ENCODE measurements at regions not wholly inside any gene's neighbourhood (a gene's known extent, or its start where the extent isn't known, plus 50 kb on each side); places are given as distances from the start of the nearest gene placed in this dataset.

GRCh38 chr11:109001585-109001984, 336.7 kb downstream of the DDX10 start:
- no peak overlapping the region for H2AFZ ChIP-seq (ENCODE audit: low read depth, low read length, poor library complexity, severe bottlenecking)
- H3K9ac ChIP-seq (ENCODE audit: low read length): no peak overlapping the region
- ATAC-seq (no peak), DNase-seq (ENCODE audit: low read depth, low spot score) (no peak)
- no peaks in the 10 kb centered on the region for H3K9me2 ChIP-seq (ENCODE audit: insufficient read depth)
- no peaks in the 10 kb centered on the region for H3K27me3 ChIP-seq (ENCODE audit: insufficient read depth, low read length)
- no peaks in the 10 kb centered on the region for H4K20me1 ChIP-seq (ENCODE audit: insufficient read depth)
- H3K36me3 ChIP-seq (ENCODE audit: control insufficient read depth in 1 of 2, insufficient read depth in 2 of 2, low read length in 2 of 2): no peaks in the 10 kb centered on the region
- intact Hi-C loops (cut with micrococcal nuclease): no loop called here
- POLR2A ChIA-PET: no interaction called here
- BruUV-seq (replicated peaks): no TSS peak
- H3K4me3 ChIP-seq (replicated peaks in 1 of 2; ENCODE audit: low read depth in 1 of 2, low read length in 2 of 2): no peak overlapping the region
- no peak overlapping the region for H3K4me2 ChIP-seq (ENCODE audit: low read length)
- no peak overlapping the region for H3K27ac ChIP-seq (ENCODE audit: low read depth, low read length)
- TF ChIP-seq MAX (IDR thresholded peaks at IDR 0.05) (no peak), SIN3A (IDR thresholded peaks at IDR 0.05; ENCODE audit: low read depth) (no peak), FOSL1 (IDR thresholded peaks at IDR 0.05; ENCODE audit: low read depth) (no peak), YY1 (IDR thresholded peaks at IDR 0.05; ENCODE audit: extremely low read depth, insufficient replicate concordance, low read depth, low read length) (no peak), ELF1 (IDR thresholded peaks at IDR 0.05; ENCODE audit: borderline replicate concordance, low read depth) (no peak), EGR1 (IDR thresholded peaks at IDR 0.05; ENCODE audit: low read depth) (no peak), CEBPB (IDR thresholded peaks at IDR 0.05; ENCODE audit: low read depth) (no peak), JUND (IDR thresholded peaks at IDR 0.05) (no peak), ZFX (IDR thresholded peaks at IDR 0.05) (no peak), SRF (IDR thresholded peaks at IDR 0.05; ENCODE audit: low read depth) (no peak), EZH2 (IDR thresholded peaks at IDR 0.05) (no peak), EZH2phosphoT487 (IDR thresholded peaks at IDR 0.05; ENCODE audit: borderline replicate concordance) (no peak), TCF7L2 (IDR thresholded peaks at IDR 0.05; ENCODE audit: borderline replicate concordance, extremely low read depth, insufficient read depth, insufficient read length) (no peak)
- H3K9me3 ChIP-seq (ENCODE audit: control insufficient read depth in 1 of 2, insufficient read depth in 1 of 2, low read depth in 1 of 2, low read length in 2 of 2): no peaks in the 10 kb centered on the region; a peak in 1 of 4 replicates
- H3K4me1 ChIP-seq (ENCODE audit: control insufficient read depth in 1 of 2, insufficient read depth in 2 of 2, low read length in 2 of 2): peaks cover 0 to 6% of the 10 kb centered on the region in 2 experiments; a peak in 1 of 4 replicates
- H3K79me2 ChIP-seq (ENCODE audit: insufficient read depth, low read length): no peaks in the 10 kb centered on the region
- RAD21 ChIA-PET (ENCODE audit: low non-redundant PET in 1 of 2, low total read pairs in 2 of 2, uncharacterized antibody in 2 of 2, unreplicated experiment in 2 of 2): no interaction called here
- CTCF ChIA-PET: no interaction called here

- RAD21 ChIA-PET (ENCODE audit: low non-redundant PET in 1 of 2, low total read pairs in 2 of 2, uncharacterized antibody in 2 of 2, unreplicated experiment in 2 of 2): no interaction called here
- BruUV-seq (replicated peaks): no TSS peak
- no peaks in the 10 kb centered on the region for H3K9me3 ChIP-seq (ENCODE audit: control insufficient read depth in 1 of 2, insufficient read depth in 1 of 2, low read depth in 1 of 2, low read length in 2 of 2)
- no peak overlapping the region for H2AFZ ChIP-seq (ENCODE audit: low read depth, low read length, poor library complexity, severe bottlenecking)
- no peaks in the 10 kb centered on the region for H3K79me2 ChIP-seq (ENCODE audit: insufficient read depth, low read length)
- H3K4me3 ChIP-seq (replicated peaks in 1 of 2; ENCODE audit: low read depth in 1 of 2, low read length in 2 of 2): no peak overlapping the region
- CTCF ChIA-PET: no interaction called here
- no peak overlapping the region for H3K9ac ChIP-seq (ENCODE audit: low read length)
- no peaks in the 10 kb centered on the region for H4K20me1 ChIP-seq (ENCODE audit: insufficient read depth)
- intact Hi-C loops (cut with micrococcal nuclease): no loop called here
- no peak for ATAC-seq
- H3K4me1 ChIP-seq (ENCODE audit: control insufficient read depth in 1 of 2, insufficient read depth in 2 of 2, low read length in 2 of 2): no peaks in the 10 kb centered on the region
- no peak overlapping the region for H3K27ac ChIP-seq (ENCODE audit: low read depth, low read length)
- no peaks in the 10 kb centered on the region for H3K27me3 ChIP-seq (ENCODE audit: insufficient read depth, low read length)
- no peak for TF ChIP-seq ATF3 (IDR thresholded peaks at IDR 0.05)
- TF ChIP-seq ZNF274 (IDR thresholded peaks at IDR 0.05; ENCODE audit: low read depth, low read length): no peak
- no peaks in the 10 kb centered on the region for H3K36me3 ChIP-seq (ENCODE audit: control insufficient read depth in 1 of 2, insufficient read depth in 2 of 2, low read length in 2 of 2)
- POLR2A ChIA-PET: no interaction called here
- no peak for DNase-seq (ENCODE audit: low read depth, low spot score)
- no peaks in the 10 kb centered on the region for H3K9me2 ChIP-seq (ENCODE audit: insufficient read depth)
- H3K4me2 ChIP-seq (ENCODE audit: low read length): no peak overlapping the region
Measured at GRCh38 chr11:109012991-109013390, 348.1 kb downstream of the DDX10 start.
